ENCODE measurements at regions not wholly inside any gene's neighbourhood (a gene's known extent, or its start where the extent isn't known, plus 50 kb on each side); places are given as distances from the start of the nearest gene placed in this dataset.

DNA sequence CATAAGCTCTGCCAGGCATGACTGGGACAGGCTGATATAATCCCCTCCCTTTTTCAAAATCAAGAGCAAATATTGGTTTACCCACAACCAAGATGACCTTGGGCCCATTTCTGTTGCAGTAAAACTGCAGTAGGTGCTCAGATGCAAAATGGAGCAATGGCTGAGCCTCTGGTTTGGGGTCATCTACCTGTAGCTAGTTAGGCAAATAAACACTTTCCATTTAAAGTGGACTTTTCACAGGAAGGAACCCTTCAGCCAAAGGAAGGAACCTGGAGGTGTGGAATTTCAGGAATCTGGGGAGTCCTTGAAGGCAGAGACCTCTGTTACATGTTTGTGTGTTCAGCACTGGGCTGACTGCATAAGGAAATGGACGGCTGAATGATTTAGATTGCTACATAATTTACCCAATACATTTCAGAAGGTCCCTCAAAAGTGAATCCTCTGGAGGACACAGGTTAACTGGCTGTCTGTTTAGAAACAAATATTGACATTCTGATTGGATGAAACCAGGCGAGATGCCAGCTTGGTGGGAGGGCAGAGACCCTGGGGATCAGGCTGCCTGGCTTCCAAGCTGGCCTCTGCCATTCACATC is 170.1 kb upstream of the ZNF618 start:
- peaks cover 19% of the 10 kb centered on the region for H3K9me3 Mint-ChIP-seq
- H3K4me3 ChIP-seq (ENCODE audit: low read length) = peak overlapping the region; percentile 61
- no peak overlapping the region for H3K9ac ChIP-seq (ENCODE audit: extremely low read depth, low read length, poor library complexity, severe bottlenecking)
- H3K27ac Mint-ChIP-seq = peak overlapping the region; percentile 89
- TF ChIP-seq, protein P1, sequence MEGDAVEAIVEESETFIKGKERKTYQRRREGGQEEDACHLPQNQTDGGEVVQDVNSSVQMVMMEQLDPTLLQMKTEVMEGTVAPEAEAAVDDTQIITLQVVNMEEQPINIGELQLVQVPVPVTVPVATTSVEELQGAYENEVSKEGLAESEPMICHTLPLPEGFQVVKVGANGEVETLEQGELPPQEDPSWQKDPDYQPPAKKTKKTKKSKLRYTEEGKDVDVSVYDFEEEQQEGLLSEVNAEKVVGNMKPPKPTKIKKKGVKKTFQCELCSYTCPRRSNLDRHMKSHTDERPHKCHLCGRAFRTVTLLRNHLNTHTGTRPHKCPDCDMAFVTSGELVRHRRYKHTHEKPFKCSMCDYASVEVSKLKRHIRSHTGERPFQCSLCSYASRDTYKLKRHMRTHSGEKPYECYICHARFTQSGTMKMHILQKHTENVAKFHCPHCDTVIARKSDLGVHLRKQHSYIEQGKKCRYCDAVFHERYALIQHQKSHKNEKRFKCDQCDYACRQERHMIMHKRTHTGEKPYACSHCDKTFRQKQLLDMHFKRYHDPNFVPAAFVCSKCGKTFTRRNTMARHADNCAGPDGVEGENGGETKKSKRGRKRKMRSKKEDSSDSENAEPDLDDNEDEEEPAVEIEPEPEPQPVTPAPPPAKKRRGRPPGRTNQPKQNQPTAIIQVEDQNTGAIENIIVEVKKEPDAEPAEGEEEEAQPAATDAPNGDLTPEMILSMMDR (conservative IDR thresholded peaks at IDR 0.05) = no peak
- peaks cover 38% of the 10 kb centered on the region for H3K4me1 Mint-ChIP-seq
- DNase-seq = peak; percentile 85
- no peak overlapping the region for H3K27ac ChIP-seq (ENCODE audit: low read depth, low read length)
- no peaks in the 10 kb centered on the region for H3K36me3 ChIP-seq (ENCODE audit: control insufficient read depth, insufficient read depth, low read length)
- peak overlapping the region; percentile 3 for H3K4me3 Mint-ChIP-seq
- no peaks in the 10 kb centered on the region for H3K27me3 ChIP-seq (ENCODE audit: control insufficient read depth, insufficient read depth, low read length, poor library complexity, severe bottlenecking)
- peaks cover 13% of the 10 kb centered on the region for H3K9me3 ChIP-seq (ENCODE audit: control insufficient read depth, low read length)
- WGBS, 2 experiments (ENCODE audit: insufficient coverage in 1 of 2, insufficient read length in 1 of 2) = 66 to 100% methylated on average over 1 to 2 of the region's 2 CpGs
- peaks cover 4% of the 10 kb centered on the region for H3K36me3 Mint-ChIP-seq (ENCODE audit: low read depth)
- peaks cover 1% of the 10 kb centered on the region for H3K27me3 Mint-ChIP-seq (ENCODE audit: insufficient read depth)
- peaks cover 12% of the 10 kb centered on the region for H3K4me1 ChIP-seq (ENCODE audit: control insufficient read depth, insufficient read depth, low read length)

DNA sequence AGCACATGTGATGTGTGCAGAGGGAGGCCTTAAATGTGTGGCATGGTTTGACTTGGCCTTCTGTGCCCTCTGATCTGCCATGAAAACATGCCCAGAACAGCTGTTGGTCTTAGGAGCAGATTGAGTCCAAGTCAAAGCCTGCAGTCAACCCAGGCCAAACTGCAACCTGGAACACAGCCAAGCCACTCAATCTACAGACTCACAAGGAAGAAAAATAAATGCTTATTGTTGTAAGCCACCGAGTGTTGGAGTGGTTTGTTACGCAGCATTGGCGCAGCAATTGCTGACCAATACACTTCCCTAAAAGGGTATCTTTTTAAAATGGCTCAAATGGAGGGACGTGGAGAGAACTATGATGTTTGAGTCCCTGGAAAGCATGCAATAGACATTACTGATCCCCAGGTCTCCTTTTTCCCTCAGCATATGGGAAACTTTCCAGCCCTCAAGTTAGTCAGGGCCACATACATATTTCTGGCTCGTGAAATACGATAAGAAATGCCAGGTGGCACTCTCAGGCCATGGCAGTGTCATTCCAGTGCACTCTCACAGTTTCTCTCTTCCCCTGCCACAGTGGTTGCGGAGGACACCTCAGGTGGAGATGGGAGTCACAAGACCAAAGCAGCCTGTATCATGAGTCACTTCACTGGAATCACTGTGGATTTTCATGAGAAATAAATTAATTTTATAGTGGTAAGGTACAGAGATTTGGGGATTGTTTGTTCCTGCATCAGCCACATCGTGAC is 168.0 kb upstream of the ZNF618 start:
- peaks cover 22% of the 10 kb centered on the region for H3K4me1 Mint-ChIP-seq
- Histone ChIP-seq H3K4me3 (ENCODE audit: low read length) (no peak overlapping the region), H3K9me3 (ENCODE audit: control insufficient read depth, low read length) (peaks cover 14% of the 10 kb centered on the region), H3K27ac (ENCODE audit: low read depth, low read length) (no peak overlapping the region), H3K36me3 (ENCODE audit: control insufficient read depth, insufficient read depth, low read length) (no peaks in the 10 kb centered on the region), H3K4me1 (ENCODE audit: control insufficient read depth, insufficient read depth, low read length) (peaks cover 12% of the 10 kb centered on the region), H3K27me3 (ENCODE audit: control insufficient read depth, insufficient read depth, low read length, poor library complexity, severe bottlenecking) (no peaks in the 10 kb centered on the region), H3K9ac (ENCODE audit: extremely low read depth, low read length, poor library complexity, severe bottlenecking) (no peak overlapping the region)
- no peak overlapping the region for H3K4me3 Mint-ChIP-seq
- H3K36me3 Mint-ChIP-seq (ENCODE audit: low read depth) = peaks cover 5% of the 10 kb centered on the region
- peaks cover 20% of the 10 kb centered on the region for H3K9me3 Mint-ChIP-seq
- H3K27me3 Mint-ChIP-seq (ENCODE audit: insufficient read depth) = peaks cover 5% of the 10 kb centered on the region
- no peak overlapping the region for H3K27ac Mint-ChIP-seq
- WGBS, 2 experiments (ENCODE audit: insufficient coverage in 1 of 2, insufficient read length in 1 of 2) = 90 to 93% methylated on average over 7 to 8 of the region's 8 CpGs
- TF ChIP-seq, protein P1 (conservative IDR thresholded peaks at IDR 0.05) = no peak
- peak; percentile 32 for DNase-seq

DNA sequence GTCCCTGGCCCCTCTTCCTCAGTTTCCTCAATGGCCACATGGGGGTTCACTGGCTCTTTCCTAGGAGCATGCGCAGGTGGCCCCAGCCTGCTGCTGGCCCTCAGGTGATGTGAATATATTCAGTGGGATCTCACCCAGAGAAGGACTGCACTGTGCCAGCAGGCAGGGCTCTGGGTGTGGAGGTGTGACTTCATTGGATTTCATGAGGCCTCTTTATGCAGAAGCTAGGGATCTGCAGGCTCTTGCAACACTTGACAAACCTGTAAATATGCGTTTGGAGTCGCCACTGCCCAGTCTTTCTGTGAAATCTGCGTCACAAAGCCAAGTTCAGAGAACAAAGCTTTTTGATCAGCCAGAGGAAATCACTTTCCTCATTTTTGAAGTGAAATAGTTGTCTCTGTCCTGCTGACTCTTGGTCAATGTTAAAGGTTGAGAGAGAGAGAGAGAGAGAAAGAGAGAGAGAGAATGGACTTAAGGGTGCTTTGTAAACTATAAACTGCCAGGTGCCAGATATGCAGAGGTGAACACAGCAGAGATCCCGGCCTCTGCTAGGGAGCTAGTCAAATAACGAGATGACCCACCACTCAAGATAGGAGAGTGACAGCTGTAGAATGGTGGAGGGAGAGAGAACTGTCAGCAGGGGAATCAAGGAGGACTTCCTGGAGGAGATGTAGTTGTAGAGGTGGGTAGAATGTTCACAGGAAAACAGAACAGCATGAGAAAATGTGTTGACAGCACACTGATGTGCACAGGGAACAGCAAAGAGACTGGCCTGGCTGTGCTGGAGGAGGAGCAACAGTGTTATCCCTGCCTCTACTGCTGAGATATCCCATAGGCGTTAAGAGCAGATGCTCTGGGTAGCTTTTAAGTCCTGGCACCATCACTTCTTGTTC is 167.0 kb upstream of the ZNF618 start:
- peaks cover 23% of the 10 kb centered on the region for H3K9me3 Mint-ChIP-seq
- H3K36me3 Mint-ChIP-seq (ENCODE audit: low read depth) = peaks cover 7% of the 10 kb centered on the region
- peaks cover 12% of the 10 kb centered on the region for H3K4me1 ChIP-seq (ENCODE audit: control insufficient read depth, insufficient read depth, low read length)
- peak; percentile 63 for DNase-seq
- no peak overlapping the region for H3K4me3 ChIP-seq (ENCODE audit: low read length)
- H3K27me3 ChIP-seq (ENCODE audit: control insufficient read depth, insufficient read depth, low read length, poor library complexity, severe bottlenecking) = no peaks in the 10 kb centered on the region
- H3K4me3 Mint-ChIP-seq = no peak overlapping the region
- H3K27ac ChIP-seq (ENCODE audit: low read depth, low read length) = no peak overlapping the region
- no peaks in the 10 kb centered on the region for H3K36me3 ChIP-seq (ENCODE audit: control insufficient read depth, insufficient read depth, low read length)
- H3K9me3 ChIP-seq (ENCODE audit: control insufficient read depth, low read length) = peaks cover 18% of the 10 kb centered on the region
- H3K27me3 Mint-ChIP-seq (ENCODE audit: insufficient read depth) = peaks cover 6% of the 10 kb centered on the region
- no peak overlapping the region for H3K27ac Mint-ChIP-seq
- no peak overlapping the region for H3K9ac ChIP-seq (ENCODE audit: extremely low read depth, low read length, poor library complexity, severe bottlenecking)
- 75 to 78% methylated on average over 7 of the region's 7 CpGs for WGBS, 2 experiments (ENCODE audit: insufficient coverage in 1 of 2, insufficient read length in 1 of 2)
- TF ChIP-seq, protein P1 (conservative IDR thresholded peaks at IDR 0.05) = no peak
- H3K4me1 Mint-ChIP-seq = peaks cover 19% of the 10 kb centered on the region
